ENCODE measurements at regions not wholly inside any gene's neighbourhood (a gene's known extent, or its start where the extent isn't known, plus 50 kb on each side); places are given as distances from the start of the nearest gene placed in this dataset.

GRCh38 chr4:57424232-57424897, 314.2 kb upstream of the IGFBP7 start:
- Histone ChIP-seq H3K4me1 (peaks cover 13% of the 10 kb centered on the region), H3K36me3 (no peaks in the 10 kb centered on the region), H3K27ac (no peak overlapping the region), H3K4me3 (no peak overlapping the region), H3K9me3 (no peaks in the 10 kb centered on the region), H3K27me3 (no peaks in the 10 kb centered on the region)
- no peak for DNase-seq (ENCODE audit: extremely low spot score in 2 of 2)
- TF ChIP-seq CTCF (IDR thresholded peaks at IDR 0.05) (no peak), POLR2AphosphoS5 (IDR thresholded peaks at IDR 0.05; ENCODE audit: insufficient read depth in 1 of 2, low read depth in 1 of 2) (no peak)
- intact Hi-C loops (cut with DNase I) = no loop called here

- DNase-seq (ENCODE audit: extremely low spot score in 2 of 2) = no peak
- H3K36me3 ChIP-seq = no peaks in the 10 kb centered on the region
- H3K27me3 ChIP-seq = no peaks in the 10 kb centered on the region
- intact Hi-C loops (cut with DNase I) = no loop called here
- H3K4me3 ChIP-seq = no peak overlapping the region
- no peak overlapping the region for H3K27ac ChIP-seq
- H3K9me3 ChIP-seq = no peaks in the 10 kb centered on the region
- no peaks in the 10 kb centered on the region for H3K4me1 ChIP-seq
- TF ChIP-seq POLR2A (IDR thresholded peaks at IDR 0.05) (no peak), CTCF (IDR thresholded peaks at IDR 0.05) (no peak), POLR2AphosphoS5 (IDR thresholded peaks at IDR 0.05; ENCODE audit: insufficient read depth in 1 of 2, low read depth in 1 of 2) (no peak)
Observed at GRCh38 chr4:57418133-57418532, 307.9 kb upstream of the IGFBP7 start.

GRCh38 chr4:57412259-57413054, 302.3 kb upstream of the IGFBP7 start:
- no peaks in the 10 kb centered on the region for H3K9me3 ChIP-seq
- H3K4me3 ChIP-seq = no peak overlapping the region
- no peak for TF ChIP-seq POLR2AphosphoS5 (IDR thresholded peaks at IDR 0.05; ENCODE audit: insufficient read depth in 1 of 2, low read depth in 1 of 2)
- no peak for TF ChIP-seq POLR2A (IDR thresholded peaks at IDR 0.05)
- TF ChIP-seq CTCF (IDR thresholded peaks at IDR 0.05) = no peak
- no peaks in the 10 kb centered on the region for H3K27me3 ChIP-seq
- H3K36me3 ChIP-seq = no peaks in the 10 kb centered on the region
- no peaks in the 10 kb centered on the region for H3K4me1 ChIP-seq
- intact Hi-C loops (cut with DNase I) = no loop called here
- no peak for DNase-seq (ENCODE audit: extremely low spot score in 2 of 2)
- no peak overlapping the region for H3K27ac ChIP-seq

GRCh38 chr4:57410331-57411052, 300.3 kb upstream of the IGFBP7 start:
- TF ChIP-seq POLR2AphosphoS5 (IDR thresholded peaks at IDR 0.05; ENCODE audit: insufficient read depth in 1 of 2, low read depth in 1 of 2) (no peak), CTCF (IDR thresholded peaks at IDR 0.05) (no peak), POLR2A (IDR thresholded peaks at IDR 0.05) (no peak)
- H3K36me3 ChIP-seq = no peaks in the 10 kb centered on the region
- no peak overlapping the region for H3K27ac ChIP-seq
- no peak for DNase-seq (ENCODE audit: extremely low spot score in 2 of 2)
- H3K27me3 ChIP-seq = no peaks in the 10 kb centered on the region
- no peaks in the 10 kb centered on the region for H3K4me1 ChIP-seq
- intact Hi-C loops (cut with DNase I) = no loop called here
- H3K4me3 ChIP-seq = no peak overlapping the region
- H3K9me3 ChIP-seq = no peaks in the 10 kb centered on the region
